ENCODE measurements at regions not wholly inside any gene's neighbourhood (a gene's known extent, or its start where the extent isn't known, plus 50 kb on each side); places are given as distances from the start of the nearest gene placed in this dataset.
"Not testable (repeated sequence)": the region's sequence is repeated elsewhere in the genome, so short reads cannot be mapped to it uniquely, and the experiment has no call there.

- H3K27ac Mint-ChIP-seq: no peak overlapping the region
- DNase-seq: no peak
- Histone ChIP-seq H3K27me3 (ENCODE audit: control insufficient read depth, insufficient read depth, low read length) (no peaks in the 10 kb centered on the region), H3K36me3 (ENCODE audit: control insufficient read depth, insufficient read depth, low read length) (no peaks in the 10 kb centered on the region), H3K9me3 (ENCODE audit: control insufficient read depth in 2 of 2, low read length in 2 of 2) (no peaks in the 10 kb centered on the region), H3K4me1 (ENCODE audit: control insufficient read depth, insufficient read depth, low read length, poor library complexity, severe bottlenecking) (no peaks in the 10 kb centered on the region), H3K27ac (ENCODE audit: insufficient read depth, low read length, poor library complexity, severe bottlenecking) (no peak overlapping the region), H3K4me3 (ENCODE audit: low read depth, low read length) (no peak overlapping the region)
- H3K4me1 Mint-ChIP-seq: no peaks in the 10 kb centered on the region
- H3K36me3 Mint-ChIP-seq: no peaks in the 10 kb centered on the region
- H3K27me3 Mint-ChIP-seq: no peaks in the 10 kb centered on the region
- H3K4me3 Mint-ChIP-seq: no peak overlapping the region
- peaks cover 0 to 2% (median 0%) of the 10 kb centered on the region in 7 donors for H3K9me3 Mint-ChIP-seq
- no peak for ATAC-seq (ENCODE audit: low read depth in 2 of 2)
Measured at GRCh38 chr2:153299809-153300208, 178.8 kb downstream of the RPRM start.

GRCh38 chr2:153299217-153299616 lies 179.3 kb downstream of the RPRM start:
- no peak overlapping the region for H3K27ac Mint-ChIP-seq
- H3K9me3 Mint-ChIP-seq: peaks cover 0 to 3% (median 0%) of the 10 kb centered on the region in 7 donors
- Histone ChIP-seq H3K27ac (ENCODE audit: insufficient read depth, low read length, poor library complexity, severe bottlenecking) (no peak overlapping the region), H3K4me3 (ENCODE audit: low read depth, low read length) (no peak overlapping the region), H3K9me3 (ENCODE audit: control insufficient read depth in 2 of 2, low read length in 2 of 2) (no peaks in the 10 kb centered on the region), H3K36me3 (ENCODE audit: control insufficient read depth, insufficient read depth, low read length) (no peaks in the 10 kb centered on the region), H3K4me1 (ENCODE audit: control insufficient read depth, insufficient read depth, low read length, poor library complexity, severe bottlenecking) (no peaks in the 10 kb centered on the region), H3K27me3 (ENCODE audit: control insufficient read depth, insufficient read depth, low read length) (no peaks in the 10 kb centered on the region)
- no peaks in the 10 kb centered on the region for H3K27me3 Mint-ChIP-seq
- H3K4me1 Mint-ChIP-seq: no peaks in the 10 kb centered on the region
- DNase-seq (no peak), ATAC-seq (ENCODE audit: low read depth in 2 of 2) (no peak)
- H3K4me3 Mint-ChIP-seq: no peak overlapping the region
- no peaks in the 10 kb centered on the region for H3K36me3 Mint-ChIP-seq

DNA sequence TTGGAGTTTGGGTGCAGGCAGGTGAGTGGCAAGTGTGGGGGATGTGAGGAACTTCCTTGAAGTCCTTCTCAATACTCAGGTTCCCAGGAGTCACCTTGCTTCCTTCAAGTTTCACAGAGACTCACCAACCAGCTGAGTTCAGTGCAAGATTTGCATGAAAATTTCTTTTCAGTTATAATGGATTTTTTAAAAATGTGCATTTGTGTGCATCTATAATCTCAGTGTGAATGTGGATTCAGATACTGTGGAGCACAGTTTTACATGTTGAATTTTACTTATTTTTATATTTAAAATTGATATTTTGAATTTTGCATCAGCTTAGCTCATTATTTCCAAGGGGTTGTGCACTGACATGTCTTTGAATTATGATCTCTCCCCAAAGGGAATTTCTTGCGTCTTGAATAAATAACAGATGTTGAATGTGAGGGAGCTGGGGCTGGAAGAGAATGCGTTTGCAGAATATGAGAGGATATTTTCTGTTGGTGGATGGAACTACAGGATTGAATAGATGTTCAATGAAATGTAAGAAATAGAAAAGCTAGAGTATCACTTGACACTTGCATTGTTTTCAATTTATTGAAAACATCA lies 184.3 kb downstream of the RPRM start:
- Mint-ChIP-seq H3K4me1 (no peaks in the 10 kb centered on the region), H3K27me3 (no peaks in the 10 kb centered on the region)

GRCh38 chr2:153291718-153292117 lies 186.8 kb downstream of the RPRM start:
- no peaks in the 10 kb centered on the region for H3K36me3 Mint-ChIP-seq
- DNase-seq (no peak), ATAC-seq (ENCODE audit: low read depth in 2 of 2) (no peak)
- H3K27ac Mint-ChIP-seq: no peak overlapping the region
- no peaks in the 10 kb centered on the region for H3K27me3 ChIP-seq (ENCODE audit: control insufficient read depth, insufficient read depth, low read length)
- H3K27me3 Mint-ChIP-seq: no peaks in the 10 kb centered on the region
- no peak overlapping the region for H3K4me3 Mint-ChIP-seq
- no peaks in the 10 kb centered on the region for H3K4me1 Mint-ChIP-seq
- no peaks in the 10 kb centered on the region for H3K4me1 ChIP-seq (ENCODE audit: control insufficient read depth, insufficient read depth, low read length, poor library complexity, severe bottlenecking)
- H3K9me3 ChIP-seq (ENCODE audit: control insufficient read depth in 2 of 2, low read length in 2 of 2): no peaks in the 10 kb centered on the region
- H3K36me3 ChIP-seq (ENCODE audit: control insufficient read depth, insufficient read depth, low read length): no peaks in the 10 kb centered on the region
- H3K4me3 ChIP-seq (ENCODE audit: low read depth, low read length): no peak overlapping the region
- no peak overlapping the region for H3K27ac ChIP-seq (ENCODE audit: insufficient read depth, low read length, poor library complexity, severe bottlenecking)
- peaks cover 0 to 5% (median 2%) of the 10 kb centered on the region in 7 donors for H3K9me3 Mint-ChIP-seq

More for the DNA sequence above, 184.3 kb downstream of the RPRM start:
- H3K27ac ChIP-seq (ENCODE audit: insufficient read depth, low read length, poor library complexity, severe bottlenecking): no peak overlapping the region
- no peak overlapping the region for H3K4me3 Mint-ChIP-seq
- ATAC-seq (ENCODE audit: low read depth in 2 of 2) (no peak), DNase-seq (no peak)
- no peaks in the 10 kb centered on the region for H3K4me1 ChIP-seq (ENCODE audit: control insufficient read depth, insufficient read depth, low read length, poor library complexity, severe bottlenecking)
- no peaks in the 10 kb centered on the region for H3K36me3 Mint-ChIP-seq
- H3K27me3 ChIP-seq (ENCODE audit: control insufficient read depth, insufficient read depth, low read length): no peaks in the 10 kb centered on the region
- H3K4me3 ChIP-seq (ENCODE audit: low read depth, low read length): no peak overlapping the region
- no peaks in the 10 kb centered on the region for H3K36me3 ChIP-seq (ENCODE audit: control insufficient read depth, insufficient read depth, low read length)
- H3K9me3 Mint-ChIP-seq: peaks cover 0 to 5% (median 2%) of the 10 kb centered on the region in 7 donors
- no peaks in the 10 kb centered on the region for H3K9me3 ChIP-seq (ENCODE audit: control insufficient read depth in 2 of 2, low read length in 2 of 2)
- H3K27ac Mint-ChIP-seq: no peak overlapping the region

DNA sequence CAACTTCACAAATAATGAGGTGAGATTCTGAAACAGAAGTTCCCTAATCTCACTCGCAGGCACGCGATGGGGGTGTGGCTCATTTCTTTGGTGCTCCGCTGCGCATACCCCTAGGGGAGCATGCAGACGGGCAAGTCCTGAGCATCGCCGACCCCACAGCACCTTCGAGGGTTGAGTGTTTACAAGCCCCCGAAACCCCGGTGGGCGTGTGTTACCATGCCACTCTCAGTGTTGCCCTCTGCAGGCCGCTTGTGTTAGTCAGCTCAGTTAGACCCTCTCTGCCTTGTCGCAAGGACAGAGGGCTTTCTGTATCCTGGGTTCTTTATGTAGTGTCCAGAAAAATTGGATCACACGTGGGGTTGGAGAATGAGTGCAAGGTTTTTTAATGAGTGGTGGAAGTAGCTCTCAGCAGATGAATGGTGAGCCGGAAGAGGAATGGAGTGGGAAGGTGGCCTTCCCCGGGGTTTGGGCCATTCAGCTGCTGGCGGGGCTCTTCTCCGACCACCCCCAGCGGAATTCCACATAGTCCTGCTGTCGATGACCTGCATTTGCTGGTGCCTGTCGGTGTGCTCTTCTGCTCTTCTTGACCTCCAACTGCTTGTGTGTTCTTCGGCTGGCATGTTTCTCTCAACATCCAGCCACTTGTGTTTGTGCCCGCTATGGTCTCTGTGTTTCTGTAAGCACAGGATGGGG lies 191.3 kb downstream of the RPRM start:
- DNase-seq (no peak), ATAC-seq (ENCODE audit: low read depth in 2 of 2) (no peak)
- Mint-ChIP-seq H3K4me3 (no peak overlapping the region), H3K4me1 (no peaks in the 10 kb centered on the region), H3K9me3 (peaks cover 0 to 8% (median 5%) of the 10 kb centered on the region in 7 donors), H3K27me3 (no peaks in the 10 kb centered on the region), H3K27ac (no peak overlapping the region), H3K36me3 (no peaks in the 10 kb centered on the region)
- no peak overlapping the region for H3K4me3 ChIP-seq (ENCODE audit: low read depth, low read length)
- H3K9me3 ChIP-seq (ENCODE audit: control insufficient read depth in 2 of 2, low read length in 2 of 2): peaks cover 0 to under 1% of the 10 kb centered on the region in 2 experiments
- no peaks in the 10 kb centered on the region for H3K36me3 ChIP-seq (ENCODE audit: control insufficient read depth, insufficient read depth, low read length)
- no peaks in the 10 kb centered on the region for H3K27me3 ChIP-seq (ENCODE audit: control insufficient read depth, insufficient read depth, low read length)
- no peaks in the 10 kb centered on the region for H3K4me1 ChIP-seq (ENCODE audit: control insufficient read depth, insufficient read depth, low read length, poor library complexity, severe bottlenecking)
- no peak overlapping the region for H3K27ac ChIP-seq (ENCODE audit: insufficient read depth, low read length, poor library complexity, severe bottlenecking)

GRCh38 chr2:153268941-153269461 lies 209.6 kb downstream of the RPRM start:
- Histone ChIP-seq H3K4me3 (ENCODE audit: low read depth, low read length) (no peak overlapping the region), H3K4me1 (ENCODE audit: control insufficient read depth, insufficient read depth, low read length, poor library complexity, severe bottlenecking) (no peaks in the 10 kb centered on the region), H3K36me3 (ENCODE audit: control insufficient read depth, insufficient read depth, low read length) (no peaks in the 10 kb centered on the region), H3K27me3 (ENCODE audit: control insufficient read depth, insufficient read depth, low read length) (no peaks in the 10 kb centered on the region), H3K9me3 (ENCODE audit: control insufficient read depth in 2 of 2, low read length in 2 of 2) (peaks cover 0 to 8% of the 10 kb centered on the region in 2 experiments), H3K27ac (ENCODE audit: insufficient read depth, low read length, poor library complexity, severe bottlenecking) (no peak overlapping the region)
- H3K27me3 Mint-ChIP-seq: no peaks in the 10 kb centered on the region
- H3K4me3 Mint-ChIP-seq: no peak overlapping the region
- H3K36me3 Mint-ChIP-seq: no peaks in the 10 kb centered on the region
- H3K9me3 Mint-ChIP-seq: peaks cover 0 to 13% (median 7%) of the 10 kb centered on the region in 7 donors
- DNase-seq (no peak), ATAC-seq (ENCODE audit: low read depth in 2 of 2) (no peak)
- no peak overlapping the region for H3K27ac Mint-ChIP-seq
- no peaks in the 10 kb centered on the region for H3K4me1 Mint-ChIP-seq

GRCh38 chr2:153256876-153257275 lies 221.7 kb downstream of the RPRM start:
- ATAC-seq (ENCODE audit: low read depth in 2 of 2); H3K36me3 Mint-ChIP-seq; H3K4me3 Mint-ChIP-seq; H3K27ac Mint-ChIP-seq; H3K9me3 ChIP-seq (ENCODE audit: control insufficient read depth in 2 of 2, low read length in 2 of 2); H3K4me3 ChIP-seq (ENCODE audit: low read depth, low read length); H3K27ac ChIP-seq (ENCODE audit: insufficient read depth, low read length, poor library complexity, severe bottlenecking); H3K27me3 Mint-ChIP-seq; H3K4me1 ChIP-seq (ENCODE audit: control insufficient read depth, insufficient read depth, low read length, poor library complexity, severe bottlenecking); H3K4me1 Mint-ChIP-seq; H3K27me3 ChIP-seq (ENCODE audit: control insufficient read depth, insufficient read depth, low read length); DNase-seq; H3K36me3 ChIP-seq (ENCODE audit: control insufficient read depth, insufficient read depth, low read length): not testable (repeated sequence)
- peaks cover 1 to 20% (median 3%) of the 10 kb centered on the region in 7 donors for H3K9me3 Mint-ChIP-seq

DNA sequence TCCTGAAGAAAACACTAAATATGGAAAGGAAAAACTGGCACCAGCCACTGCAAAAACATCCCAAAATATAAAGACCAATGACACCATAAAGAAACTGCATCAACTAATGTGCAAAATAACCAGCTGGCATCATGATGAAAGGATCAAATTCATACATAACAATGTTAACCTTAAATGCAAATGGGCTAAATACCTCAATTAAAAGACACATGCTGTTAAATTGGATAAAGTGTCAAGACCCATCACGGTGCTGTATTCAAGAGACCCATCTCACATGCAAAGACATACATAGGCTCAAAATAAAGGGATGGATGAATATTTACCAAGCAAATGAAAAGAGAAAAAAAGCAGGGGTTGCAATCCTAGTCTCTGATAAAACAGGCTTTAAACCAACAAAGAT lies 231.9 kb downstream of the RPRM start:
- not testable (repeated sequence) for H3K9me3 ChIP-seq (ENCODE audit: control insufficient read depth in 2 of 2, low read length in 2 of 2); H3K27ac ChIP-seq (ENCODE audit: insufficient read depth, low read length, poor library complexity, severe bottlenecking); H3K27me3 Mint-ChIP-seq; H3K36me3 ChIP-seq (ENCODE audit: control insufficient read depth, insufficient read depth, low read length); ATAC-seq (ENCODE audit: low read depth in 2 of 2); H3K4me3 ChIP-seq (ENCODE audit: low read depth, low read length); H3K27me3 ChIP-seq (ENCODE audit: control insufficient read depth, insufficient read depth, low read length); DNase-seq; H3K4me1 ChIP-seq (ENCODE audit: control insufficient read depth, insufficient read depth, low read length, poor library complexity, severe bottlenecking); H3K36me3 Mint-ChIP-seq; H3K4me3 Mint-ChIP-seq; H3K27ac Mint-ChIP-seq; H3K4me1 Mint-ChIP-seq
- peaks cover 0 to 16% (median 4%) of the 10 kb centered on the region in 7 donors for H3K9me3 Mint-ChIP-seq

Measured in CD4-positive, CD25-positive, alpha-beta regulatory T cell (primary cell).